K562 (cell line): ENCODE measurements at regions not wholly inside any gene's neighbourhood (a gene's known extent, or its start where the extent isn't known, plus 50 kb on each side); places are given as distances from the start of the nearest gene placed in this dataset.

Experiments used
- ATAC-seq: fragments of 200-7000 bp; cut with Tn5 transposase; 3 replicates; pipeline ENCODE4 v1.9.1; 2020; ENCODE audit warnings: moderate library complexity
- BruUV-seq: library from RNA; stranded (reverse); fragments of 400-500 nt; replicated peaks from 2 replicates; lab custom pipeline; 2021; lab: Mats Ljungman, UMichigan
- CTCF ChIA-PET: fragments of 300-600 bp; formaldehyde crosslinking; extraction: SDS; loops from one replicate; lab custom pipeline; 2021; ENCODE audit warnings: low intra/inter-chr PET ratio; lab: Yijun Ruan, JAX
- POLR2A ChIA-PET: fragments of 300-600, 350-650 bp; sonication (Branson Sonifier 250); formaldehyde crosslinking; extraction: SDS; loops from one replicate; lab custom pipeline; 2021; ENCODE audit warnings: antibody characterized with exemption, inconsistent platforms; lab: Yijun Ruan, JAX
- DNase-seq, 4 experiments: peaks; one replicate each; pipeline versions ENCODE4 v3.0.0 to v3.0.0-alpha.2; 2011 to 2018; ENCODE audit warnings: low spot score in 3 of 4, mixed read lengths in 3 of 4; ENCODE audit errors: extremely low read depth in 1 of 4
- FAIRE-seq: peaks from 2 replicates; lab custom pipeline; 2011; peaks lifted over from hg19 to GRCh38; lab: Jason Lieb, UNC
- H2AFZ ChIP-seq: 2 replicates; pipeline ENCODE4 v1.6.0; 2011; ENCODE audit warnings: low read depth, low read length, control low read depth, inconsistent platforms
- H3K27ac ChIP-seq: fragments of 200-600 bp; 3 replicates; pipeline ENCODE4 v1.8.0; 2011; ENCODE audit warnings: low read depth, mild to moderate bottlenecking, control low read depth, inconsistent platforms, low read length, moderate library complexity, mixed read lengths; ENCODE audit errors: extremely low read depth
- H3K27me3 ChIP-seq, 2 experiments: fragments of 300-600 bp in 1 of 2; 2 replicates in 1 of 2; 3 replicates in 1 of 2; pipeline versions ENCODE4 v1.6.0 to v1.8.0; 2011; ENCODE audit warnings: inconsistent platforms in 2 of 2, low read length in 2 of 2, mild to moderate bottlenecking in 1 of 2, mixed read lengths in 1 of 2, moderate library complexity in 1 of 2; ENCODE audit not compliant: control insufficient read depth in 2 of 2, insufficient read depth in 2 of 2
- H3K36me3 ChIP-seq: fragments of 300-600 bp; 3 replicates; pipeline ENCODE4 v1.8.0; 2011; ENCODE audit warnings: mild to moderate bottlenecking, low read length, inconsistent platforms; ENCODE audit not compliant: control insufficient read depth, insufficient read depth
- H3K4me1 ChIP-seq, 2 experiments: fragments of 200-600 bp in 1 of 2; replicated peaks in 1 of 2; 2 replicates in 1 of 2; 3 replicates in 1 of 2; pipeline versions ENCODE4 v1.5.1 to v1.8.0; 2011; ENCODE audit warnings: inconsistent platforms in 2 of 2, low read length in 2 of 2, mild to moderate bottlenecking in 1 of 2, mixed read lengths in 1 of 2, moderate library complexity in 1 of 2; ENCODE audit not compliant: control insufficient read depth in 2 of 2, insufficient read depth in 2 of 2
- H3K4me2 ChIP-seq: 2 replicates; pipeline ENCODE4 v1.6.1; 2011; ENCODE audit warnings: low read length, control low read depth, inconsistent platforms, mixed read lengths; ENCODE audit not compliant: insufficient read depth
- H3K4me3 ChIP-seq: fragments of 200-600 bp; sonication (generic), shearing (Covaris generic); 2 replicates; pipeline ENCODE4 v1.5.1; 2016; ENCODE audit warnings: control low read depth, inconsistent platforms
- H3K79me2 ChIP-seq: fragments of 200-600 bp; 3 replicates; pipeline ENCODE4 v1.8.0; 2011; ENCODE audit warnings: low read length, inconsistent platforms; ENCODE audit not compliant: control insufficient read depth, insufficient read depth
- H3K9ac ChIP-seq, 2 experiments: 2 replicates each; pipeline versions ENCODE4 v1.6.0 to v1.6.1; 2011; ENCODE audit warnings: low read depth in 2 of 2, low read length in 2 of 2, control low read depth in 1 of 2, inconsistent platforms in 1 of 2, mild to moderate bottlenecking in 1 of 2, mixed read lengths in 1 of 2; ENCODE audit not compliant: insufficient read depth in 1 of 2
- H3K9me1 ChIP-seq: one replicate; pipeline ENCODE4 v1.6.0; 2011; ENCODE audit warnings: inconsistent platforms, mild to moderate bottlenecking, low read length, moderate library complexity; ENCODE audit not compliant: control insufficient read depth, insufficient read depth
- H3K9me3 ChIP-seq: replicated peaks from 2 replicates; pipeline ENCODE4 v1.5.1; 2011; ENCODE audit warnings: low read depth, low read length, inconsistent platforms; ENCODE audit not compliant: control insufficient read depth, insufficient read depth
- H4K20me1 ChIP-seq: replicated peaks from 2 replicates; pipeline ENCODE4 v1.6.1; 2011; ENCODE audit warnings: low read length, inconsistent platforms, mixed read lengths; ENCODE audit not compliant: control insufficient read depth, insufficient read depth
- BMI1 ChIP-seq: fragments of 150-350 bp; IDR thresholded peaks from 2 replicates; pipeline ENCODE4 v1.6.1; 2014; ENCODE audit warnings: low read length
- JUN ChIP-seq, 2 experiments: sonication (generic) in 1 of 2; formaldehyde crosslinking in 1 of 2; IDR thresholded peaks; 2 replicates each; pipeline versions ENCODE4 v1.6.1 to v1.8.0; 2012 to 2022; ENCODE audit warnings: borderline replicate concordance in 2 of 2, mild to moderate bottlenecking in 2 of 2, improper control_type of control experiment in 1 of 2, low read depth in 1 of 2, low read length in 1 of 2, missing genetic modification reagents in 1 of 2
- NKRF ChIP-seq: fragments of 450-650 bp; IDR thresholded peaks from 2 replicates; pipeline ENCODE4 v1.6.1; 2016; ENCODE audit warnings: borderline replicate concordance
- RBFOX2 ChIP-seq: fragments of 200-400 bp; formaldehyde crosslinking; IDR thresholded peaks from 2 replicates; pipeline ENCODE4 v1.6.1; 2017; ENCODE audit warnings: low read depth, mild to moderate bottlenecking, low read length, moderate library complexity
- WGBS: fragments of 100-300 bp; shearing (Covaris generic); methylation state at CpG from one replicate; pipeline ENCODE4 v1.1.6; 2016; ENCODE audit warnings: low coverage, mixed read lengths; ENCODE audit not compliant: insufficient coverage; ENCODE audit errors: missing lambda C conversion rate; 5-methylcytosine and 5-hydroxymethylcytosine counted together
- in situ Hi-C: fragments of 300-500 bp; cut with MboI; formaldehyde crosslinking; loops from 4 replicates; pipeline ENCODE4 v1.15.0; 2018; ENCODE audit warnings: inconsistent platforms, mixed read lengths
- intact Hi-C: fragments of 100-400 bp; cut with micrococcal nuclease; formaldehyde crosslinking; loops from 2 replicates; pipeline ENCODE4 v1.14.2; 2022

- intact Hi-C loops = no loop called here
- no peak for TF ChIP-seq JUN (IDR thresholded peaks at IDR 0.05; ENCODE audit: borderline replicate concordance, low read depth, low read length)
- no peak for TF ChIP-seq JUN (CRISPR knock-in tag; IDR thresholded peaks at IDR 0.05; ENCODE audit: borderline replicate concordance)
- no peak for TF ChIP-seq RBFOX2
- TF ChIP-seq NKRF = no peak
- no peak for TF ChIP-seq BMI1
Measured at GRCh38 chr13:80093888-80094287, 247.0 kb downstream of the SPRY2 start.

More at GRCh38 chr13:80093888-80094287, 247.0 kb downstream of the SPRY2 start:
- no peak overlapping the region for H3K4me3 ChIP-seq
- no peak overlapping the region for H3K9ac ChIP-seq
- FAIRE-seq (no peak), DNase-seq (no peak), ATAC-seq (no peak)
- H3K27ac ChIP-seq = no peak overlapping the region
- H3K4me2 ChIP-seq = no peak overlapping the region
- H3K79me2 ChIP-seq = no peaks in the 10 kb centered on the region
- 1% methylated on average over 9 of the region's 10 CpGs for WGBS
- ChIA-PET POLR2A (no interaction called here), CTCF (no interaction called here)
- H3K27me3 ChIP-seq = no peaks in the 10 kb centered on the region
- no TSS peak for BruUV-seq
- no peaks in the 10 kb centered on the region for H4K20me1 ChIP-seq
- no peaks in the 10 kb centered on the region for H3K36me3 ChIP-seq
- no peaks in the 10 kb centered on the region for H3K9me3 ChIP-seq
- no peak overlapping the region for H2AFZ ChIP-seq
- H3K9me1 ChIP-seq = no peaks in the 10 kb centered on the region
- H3K4me1 ChIP-seq = no peaks in the 10 kb centered on the region
- in situ Hi-C loops = no loop called here
